ENCODE measurements at regions not wholly inside any gene's neighbourhood (a gene's known extent, or its start where the extent isn't known, plus 50 kb on each side); places are given as distances from the start of the nearest gene placed in this dataset.

DNA sequence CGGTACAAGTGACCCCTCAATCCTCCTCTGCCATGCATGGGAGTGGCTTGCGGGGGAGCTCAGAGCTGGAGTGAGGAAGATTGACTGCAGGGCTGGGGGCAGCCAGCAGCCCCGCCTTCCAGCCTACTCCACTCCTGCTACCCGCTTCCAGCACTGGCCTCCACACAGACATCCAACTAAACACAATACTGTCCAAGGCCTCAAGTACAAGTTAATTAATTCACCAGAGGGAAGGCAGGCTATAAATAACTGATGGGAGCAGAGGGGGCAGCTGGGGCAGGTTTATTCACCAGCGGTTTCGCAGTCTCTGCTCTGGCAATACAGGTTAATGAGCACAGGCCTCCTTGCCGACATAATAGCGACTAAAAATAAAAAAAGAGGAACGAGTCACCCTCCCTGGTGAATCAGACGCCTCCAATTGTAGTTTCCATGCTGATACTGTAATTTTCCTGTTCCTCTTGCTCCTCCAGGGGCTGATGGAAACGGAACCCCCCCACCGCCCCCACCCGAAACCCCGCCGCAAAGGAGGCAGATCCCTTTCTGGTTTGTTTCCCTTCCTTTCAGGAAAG is 166.4 kb upstream of the TLE3 start:
- DNase-seq (ENCODE audit: low spot score), result no peak

DNA sequence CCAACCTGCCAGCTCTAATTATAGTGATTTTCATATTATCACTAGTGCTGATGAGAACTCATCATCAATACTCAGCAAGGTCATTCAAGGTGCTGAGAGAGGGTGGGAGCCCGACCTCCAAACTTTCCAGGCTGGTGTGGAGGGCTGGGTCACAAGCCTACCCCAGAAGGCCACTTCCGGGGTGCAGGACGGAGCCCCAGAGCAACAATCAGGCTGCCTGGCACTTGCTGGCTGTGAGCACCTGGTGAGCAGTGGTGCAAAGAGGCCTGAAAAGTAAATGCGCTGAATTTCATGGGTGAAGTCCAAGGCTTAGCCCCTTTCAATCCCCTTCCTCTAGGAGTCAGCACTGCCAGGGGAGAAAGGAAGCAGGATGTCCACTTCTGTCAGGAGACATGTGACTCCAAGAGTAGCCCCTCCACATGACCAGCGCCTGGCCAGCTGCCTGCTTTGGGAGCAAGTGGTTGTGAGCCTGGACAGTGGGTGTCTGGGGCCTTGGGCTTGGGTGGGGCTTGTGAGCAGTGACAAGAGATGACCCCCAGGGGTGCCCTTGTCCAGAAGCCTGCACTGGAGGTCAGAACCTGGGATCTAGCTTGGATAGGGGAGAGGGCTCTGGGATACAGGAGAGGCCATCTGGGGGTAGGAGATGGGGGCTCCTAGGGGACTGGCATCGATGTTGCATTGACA is 165.0 kb upstream of the TLE3 start:
- DNase-seq (ENCODE audit: low spot score), result no peak

DNA sequence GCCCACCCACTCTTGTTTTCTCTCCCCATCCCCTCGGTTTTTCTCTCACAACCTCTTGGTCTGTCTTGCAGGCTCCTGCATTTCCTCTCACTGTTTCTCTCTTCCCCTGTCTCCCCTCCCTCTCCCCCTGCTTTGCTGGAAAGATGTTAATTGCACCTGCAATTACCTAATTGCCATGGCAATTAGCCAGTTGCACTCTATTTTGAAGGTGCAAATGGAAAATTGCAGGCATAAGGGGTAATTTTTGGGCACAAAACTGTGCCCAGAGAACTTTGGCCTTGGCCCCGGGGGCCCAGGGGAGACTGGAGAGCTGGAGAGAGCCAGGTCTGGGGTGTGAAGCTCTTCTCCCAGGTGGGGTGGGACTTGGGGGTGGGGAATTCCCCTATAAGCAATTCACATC is 164.5 kb upstream of the TLE3 start:
- DNase-seq (ENCODE audit: low spot score), result no peak

DNA sequence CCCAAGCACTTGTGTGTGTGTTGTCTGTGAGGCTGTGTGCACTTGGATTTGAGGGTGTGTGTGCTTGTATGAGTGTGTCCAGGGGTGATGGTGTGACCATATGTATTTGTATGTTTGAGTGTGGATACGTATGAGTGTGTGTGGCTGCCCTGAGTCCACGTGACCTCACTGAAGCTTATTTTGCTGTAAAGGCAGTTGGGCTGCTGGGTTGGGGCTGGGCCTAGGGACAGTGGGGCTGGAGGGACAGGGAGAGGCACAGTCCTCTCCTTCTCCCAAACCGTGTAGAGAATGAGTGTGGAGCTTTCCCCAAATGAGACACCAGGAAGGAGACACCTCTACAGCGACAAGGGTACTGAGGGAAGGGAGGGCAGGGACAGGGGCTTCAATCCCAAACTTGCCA is 163.4 kb upstream of the TLE3 start:
- DNase-seq (ENCODE audit: low spot score), result no peak

DNA sequence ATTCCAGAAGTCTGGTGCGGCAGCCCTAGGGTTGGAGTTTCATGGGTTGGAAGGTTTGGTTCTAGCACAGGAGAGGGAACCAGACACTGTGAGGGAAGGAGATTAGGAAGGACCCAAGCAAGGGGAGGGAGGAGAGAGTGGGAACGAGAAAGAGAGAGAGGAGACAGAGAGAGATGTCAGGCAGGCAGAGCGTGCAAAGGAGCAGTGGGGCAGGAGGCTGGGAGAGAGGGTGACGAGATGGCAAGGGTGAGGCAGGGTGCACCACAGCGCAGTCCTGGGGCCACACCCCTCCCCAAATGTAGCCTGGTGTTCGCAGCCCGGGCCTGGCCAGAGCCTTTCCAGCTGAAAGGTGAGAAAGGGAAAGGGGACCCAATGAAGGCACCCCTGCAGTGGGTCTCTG is 162.9 kb upstream of the TLE3 start:
- DNase-seq (ENCODE audit: low spot score), result no peak

DNA sequence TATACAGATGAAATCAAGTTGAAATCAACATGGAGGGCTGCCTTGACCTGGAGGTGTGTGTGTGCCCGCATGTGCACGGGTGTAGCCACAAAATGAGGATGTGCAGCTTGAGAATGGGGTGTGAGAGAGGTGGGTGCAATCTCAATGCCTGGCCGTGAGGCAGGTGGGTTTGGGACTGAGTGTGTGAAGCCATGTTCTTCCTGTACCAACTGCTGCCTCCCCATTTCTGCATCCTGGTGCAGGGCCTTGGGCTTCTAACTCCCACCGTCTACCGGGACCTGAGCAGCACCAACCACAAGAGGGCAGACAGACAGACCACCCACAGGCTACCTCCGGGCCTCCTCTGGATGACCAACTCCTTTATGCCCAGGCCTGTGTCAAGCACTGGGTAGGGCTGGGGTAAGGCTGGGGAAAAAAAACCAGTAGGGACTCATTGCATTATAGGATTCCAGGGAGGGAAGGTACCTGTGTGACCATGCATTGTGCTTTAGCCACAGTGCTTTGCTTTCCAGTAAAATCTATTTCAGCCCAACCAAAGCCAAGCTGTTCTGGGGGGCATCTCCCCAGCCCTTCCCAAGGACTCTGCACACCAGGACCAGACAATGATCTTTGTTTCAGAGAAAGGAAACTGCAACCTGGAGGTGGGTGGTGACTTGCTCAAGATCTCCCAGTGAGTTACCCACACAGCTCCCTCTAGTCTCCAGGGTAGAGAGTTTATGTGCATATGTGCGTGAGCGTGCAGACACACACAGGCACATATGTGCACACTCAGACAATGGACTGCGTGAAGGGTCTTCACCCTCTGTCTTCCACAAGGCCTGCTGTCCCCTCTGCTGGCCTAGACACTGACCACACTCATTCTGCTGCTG is 162.2 kb upstream of the TLE3 start:
- no peak for DNase-seq (ENCODE audit: low spot score)

DNA sequence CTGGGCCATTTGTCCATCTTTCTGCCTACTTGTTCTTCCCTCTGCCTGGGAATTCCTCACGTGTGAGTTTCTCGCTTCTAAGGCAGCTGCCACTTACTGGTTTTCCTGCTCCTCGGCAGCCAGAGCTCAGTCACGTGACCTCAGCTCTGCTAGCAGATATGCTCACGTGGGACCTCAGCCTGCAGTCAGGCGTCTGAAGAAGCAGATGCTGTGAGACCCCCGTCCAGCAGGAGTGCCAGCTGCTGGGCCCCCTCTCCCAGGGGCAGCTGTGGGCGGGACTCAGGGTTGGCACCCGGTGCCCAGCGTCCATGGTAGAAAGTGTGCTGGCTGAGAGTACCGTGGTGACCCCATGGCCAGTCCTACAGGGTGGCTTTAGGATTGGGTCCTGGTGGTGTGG is 161.3 kb upstream of the TLE3 start:
- no peak for DNase-seq (ENCODE audit: low spot score)

DNA sequence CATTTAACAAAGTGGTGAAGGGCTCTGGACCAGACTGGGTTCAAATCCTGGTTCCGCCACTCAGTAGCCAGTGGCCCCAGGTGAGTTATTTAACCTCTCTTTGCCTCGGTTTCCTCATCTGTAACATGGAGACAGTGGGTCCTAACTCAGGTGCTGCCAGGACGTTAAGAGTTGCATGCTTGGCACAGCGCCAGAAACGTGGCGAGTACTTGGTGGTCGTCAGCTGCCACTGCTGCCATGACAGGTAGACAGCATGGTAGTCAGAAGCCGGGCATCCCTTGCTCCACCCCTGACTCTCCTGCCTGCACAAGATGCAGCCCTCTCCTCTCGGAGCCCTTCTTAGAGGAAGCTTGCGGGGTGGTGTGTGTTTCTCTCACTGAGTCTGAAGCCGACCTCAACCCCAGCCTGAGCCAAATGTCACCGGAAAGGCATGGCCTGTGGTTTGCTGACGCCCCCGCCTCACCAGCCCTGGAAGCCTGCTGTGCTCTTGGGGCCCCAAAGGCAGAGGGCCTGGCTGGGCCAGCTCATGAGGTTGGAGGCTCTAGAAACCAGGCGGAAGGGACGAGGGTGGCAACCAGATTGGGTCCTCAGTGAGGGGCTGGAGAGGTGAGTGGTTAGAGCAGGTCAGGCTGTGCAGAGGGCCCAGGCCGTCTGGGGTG is 160.8 kb upstream of the TLE3 start:
- no peak for DNase-seq (ENCODE audit: low spot score)

DNA sequence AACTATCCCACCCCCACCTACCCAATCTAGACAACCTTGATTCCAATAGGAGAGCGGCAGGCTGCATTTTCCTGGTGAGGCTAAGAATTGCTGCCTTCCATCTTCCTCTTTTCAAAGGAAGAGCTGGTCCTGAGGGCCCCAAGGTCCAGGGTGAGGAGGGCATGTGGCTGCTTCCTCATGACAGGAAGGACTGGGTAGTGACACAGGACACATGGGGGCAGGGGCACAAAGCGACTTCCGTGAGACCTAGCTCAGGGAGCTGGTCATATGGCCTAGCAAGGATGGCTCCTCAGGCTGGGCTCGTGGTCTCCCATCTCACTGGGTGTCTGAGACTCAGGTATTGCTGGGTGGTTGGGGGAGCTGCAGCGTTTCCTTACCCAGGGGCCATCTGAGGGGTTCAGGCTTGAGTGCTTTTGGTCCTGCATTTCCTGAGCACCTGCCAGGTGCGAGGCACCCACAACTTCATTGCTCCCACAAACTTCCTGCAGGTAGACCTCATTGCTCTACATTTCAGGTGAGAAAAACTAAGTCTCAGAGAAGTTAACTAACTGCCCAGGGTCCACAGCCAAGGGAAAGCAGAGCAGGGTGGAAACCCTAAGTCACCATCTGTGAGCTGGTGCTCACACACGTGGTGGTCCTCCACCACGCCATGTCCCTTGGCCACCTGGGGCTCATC is 160.0 kb upstream of the TLE3 start:
- no peak for DNase-seq (ENCODE audit: low spot score)

DNA sequence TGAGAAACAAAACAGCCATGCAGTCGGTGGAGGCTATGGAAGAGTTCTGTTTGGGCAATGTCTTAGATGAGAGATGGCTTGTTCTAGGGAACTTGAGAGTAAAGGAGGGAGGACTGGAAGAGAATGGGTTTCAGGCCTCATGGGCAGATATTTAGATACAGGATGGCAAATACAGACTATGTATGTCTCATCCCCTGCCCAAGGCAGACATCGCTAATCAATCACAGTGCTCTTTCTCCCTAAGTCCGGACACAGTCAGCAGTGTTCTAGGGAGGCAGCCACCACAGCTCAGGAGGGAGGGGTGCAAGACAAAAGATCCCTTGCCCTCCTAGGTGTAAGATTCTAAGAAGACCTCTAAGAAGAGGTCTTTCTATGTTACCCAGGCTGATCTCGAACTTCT is 159.3 kb upstream of the TLE3 start:
- DNase-seq (ENCODE audit: low spot score), result no peak

DNA sequence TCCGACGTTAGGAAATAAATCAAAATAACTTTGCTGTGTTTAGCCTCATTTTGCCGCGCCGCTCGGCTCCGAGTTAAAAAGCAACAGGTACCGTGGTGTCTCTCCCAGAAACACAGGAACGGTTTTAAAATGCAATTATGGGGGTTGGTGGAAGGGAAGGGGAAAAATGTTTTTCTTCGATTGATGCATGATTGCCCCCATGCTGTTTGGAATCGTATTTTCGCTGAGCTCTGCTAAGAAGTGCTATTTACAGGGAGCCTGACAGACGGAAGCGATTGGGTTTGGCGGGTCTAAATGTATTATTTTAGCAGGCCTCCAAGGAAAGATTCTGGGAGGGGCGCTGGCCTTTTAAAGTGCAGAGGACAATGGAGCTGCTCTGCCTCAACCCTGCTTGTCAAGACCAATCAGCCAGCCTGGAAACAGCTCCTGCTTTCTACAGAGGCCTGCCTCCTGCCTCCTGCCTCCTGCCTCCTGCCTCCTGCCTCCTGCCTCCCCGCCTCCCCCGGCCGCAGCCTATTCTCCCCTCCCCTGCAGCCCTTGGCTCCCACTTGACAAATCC is 156.7 kb upstream of the TLE3 start:
- DNase-seq (ENCODE audit: low spot score), result no peak

DNA sequence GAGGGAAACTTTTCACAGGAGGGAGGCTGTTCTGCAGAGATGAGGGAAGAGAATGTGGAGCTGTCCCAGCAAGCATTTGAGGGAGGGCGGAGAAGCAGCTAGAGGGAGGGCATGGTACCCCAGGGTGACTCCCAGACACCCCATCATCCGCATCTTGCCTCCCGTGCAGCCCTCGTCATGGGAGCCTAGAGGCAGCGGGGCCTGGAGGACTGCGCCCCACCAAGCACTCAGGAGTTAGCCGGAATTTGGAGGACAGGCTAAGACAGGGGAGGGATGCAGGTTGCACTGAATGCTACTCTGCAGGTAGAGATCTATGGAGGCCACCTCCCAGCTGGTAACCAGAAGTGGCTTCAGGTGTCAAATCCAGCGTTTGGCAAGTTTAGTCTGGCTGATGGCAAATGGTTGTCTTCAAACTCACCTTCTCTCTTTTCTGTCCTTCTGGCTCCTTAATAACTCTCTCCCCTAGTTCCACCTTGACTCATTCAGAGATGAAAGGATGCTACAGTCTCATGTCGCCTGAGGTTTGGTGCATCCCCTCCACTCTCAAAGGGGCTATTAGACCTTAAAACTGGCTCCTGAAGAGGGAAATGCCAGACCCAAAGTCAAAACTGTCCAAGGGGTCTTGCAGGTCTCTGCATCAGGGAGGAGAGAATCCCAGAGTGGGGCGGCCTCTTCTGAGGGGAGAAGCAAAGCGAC is 155.9 kb upstream of the TLE3 start:
- DNase-seq (ENCODE audit: low spot score), result no peak

DNA sequence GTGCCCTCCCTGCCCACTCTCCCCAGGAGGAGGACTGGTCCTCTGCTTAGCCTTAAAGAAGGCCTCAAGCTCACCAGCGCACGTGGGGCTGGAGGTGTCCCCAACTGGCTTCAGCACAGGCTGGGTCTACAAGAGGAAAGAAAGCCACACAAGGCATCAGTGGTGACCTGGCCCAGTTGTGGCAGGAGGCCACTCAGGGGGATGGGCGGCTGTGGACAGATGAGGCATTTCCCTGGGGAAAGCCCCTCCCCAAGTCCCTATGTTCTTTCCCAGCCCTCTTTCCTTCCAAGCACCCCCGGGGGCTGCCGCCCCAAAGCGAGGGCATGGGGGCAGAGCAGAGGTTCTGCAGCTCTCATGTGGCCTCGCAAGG is 155.2 kb upstream of the TLE3 start:
- no peak for DNase-seq (ENCODE audit: low spot score)

DNA sequence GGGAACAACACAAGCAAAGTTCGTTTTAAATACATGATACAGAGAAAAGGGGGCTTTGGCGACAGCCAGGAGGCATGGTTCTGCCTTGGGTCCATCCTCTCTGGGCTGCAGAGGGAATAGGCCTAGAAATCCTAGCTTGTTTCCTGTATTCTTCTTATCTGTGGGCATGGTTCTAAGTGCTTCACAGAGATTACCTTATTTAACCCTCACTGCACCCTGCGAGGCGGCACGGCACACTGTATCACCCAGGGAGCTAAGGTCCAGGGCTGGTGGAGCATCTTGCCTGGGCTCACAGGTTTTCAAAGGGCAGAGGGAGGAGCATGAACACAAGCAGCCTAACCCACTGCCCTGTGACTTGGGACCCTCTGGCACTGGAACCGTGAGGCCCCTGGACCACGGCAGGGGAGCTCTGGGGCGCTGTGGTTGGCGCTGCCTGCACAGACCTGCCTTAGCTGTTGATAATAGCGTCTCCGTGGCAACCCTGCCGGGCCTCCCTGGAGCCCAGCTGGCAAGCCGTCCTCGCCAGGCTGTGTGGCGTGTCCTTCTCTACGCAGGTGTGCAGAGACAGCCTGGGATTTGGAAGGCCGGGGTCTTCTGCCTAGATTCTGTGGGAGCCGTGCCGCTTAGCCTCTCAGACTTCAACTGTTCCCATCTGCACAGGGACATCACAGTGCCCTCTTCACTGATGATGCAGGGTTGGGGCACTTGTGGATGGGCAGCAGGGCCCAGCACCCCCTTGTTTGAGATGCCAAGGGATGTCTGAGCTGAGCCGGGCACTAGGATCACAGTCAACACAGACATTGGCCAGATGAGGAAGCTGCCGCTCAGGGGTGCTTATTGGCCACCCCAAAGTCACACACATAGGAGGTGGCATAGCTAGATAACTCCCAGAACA is 154.6 kb upstream of the TLE3 start:
- DNase-seq (ENCODE audit: low spot score), result no peak

DNA sequence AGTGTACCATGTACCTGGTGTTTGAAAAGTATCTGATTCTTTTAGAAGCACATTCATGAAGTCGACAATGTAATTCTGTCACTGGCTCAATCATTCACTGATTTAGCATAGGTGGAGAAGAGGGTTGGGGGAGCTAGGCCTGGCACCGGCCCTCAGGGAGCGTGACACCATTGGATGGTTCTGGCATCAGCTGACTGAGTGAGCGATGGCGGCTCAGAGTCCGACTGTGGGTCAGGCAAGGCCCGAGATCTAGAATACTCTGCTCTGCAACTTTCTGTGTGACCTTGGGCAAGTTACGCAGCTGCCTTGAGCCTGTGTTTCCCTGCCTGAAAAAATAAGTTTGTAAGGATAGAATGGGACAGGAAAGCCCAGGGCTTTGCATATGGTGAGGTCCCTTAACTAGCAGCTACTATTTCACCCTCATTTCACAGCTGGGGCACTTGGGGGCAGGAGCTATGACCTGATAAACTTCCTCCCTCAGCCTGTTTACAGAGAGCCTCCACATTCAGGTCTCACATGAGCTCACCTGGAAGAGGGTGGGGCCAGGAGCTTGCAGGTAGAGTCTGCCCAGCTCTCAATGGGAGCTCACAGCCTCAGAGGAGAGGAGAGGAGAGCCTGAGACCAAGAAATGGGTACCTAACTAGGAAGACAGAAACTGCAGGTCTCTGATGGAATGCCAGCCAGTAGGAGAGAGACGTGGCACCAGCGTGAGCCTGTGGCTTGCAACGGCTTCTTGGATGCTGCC is 153.7 kb upstream of the TLE3 start:
- no peak for DNase-seq (ENCODE audit: low spot score)

DNA sequence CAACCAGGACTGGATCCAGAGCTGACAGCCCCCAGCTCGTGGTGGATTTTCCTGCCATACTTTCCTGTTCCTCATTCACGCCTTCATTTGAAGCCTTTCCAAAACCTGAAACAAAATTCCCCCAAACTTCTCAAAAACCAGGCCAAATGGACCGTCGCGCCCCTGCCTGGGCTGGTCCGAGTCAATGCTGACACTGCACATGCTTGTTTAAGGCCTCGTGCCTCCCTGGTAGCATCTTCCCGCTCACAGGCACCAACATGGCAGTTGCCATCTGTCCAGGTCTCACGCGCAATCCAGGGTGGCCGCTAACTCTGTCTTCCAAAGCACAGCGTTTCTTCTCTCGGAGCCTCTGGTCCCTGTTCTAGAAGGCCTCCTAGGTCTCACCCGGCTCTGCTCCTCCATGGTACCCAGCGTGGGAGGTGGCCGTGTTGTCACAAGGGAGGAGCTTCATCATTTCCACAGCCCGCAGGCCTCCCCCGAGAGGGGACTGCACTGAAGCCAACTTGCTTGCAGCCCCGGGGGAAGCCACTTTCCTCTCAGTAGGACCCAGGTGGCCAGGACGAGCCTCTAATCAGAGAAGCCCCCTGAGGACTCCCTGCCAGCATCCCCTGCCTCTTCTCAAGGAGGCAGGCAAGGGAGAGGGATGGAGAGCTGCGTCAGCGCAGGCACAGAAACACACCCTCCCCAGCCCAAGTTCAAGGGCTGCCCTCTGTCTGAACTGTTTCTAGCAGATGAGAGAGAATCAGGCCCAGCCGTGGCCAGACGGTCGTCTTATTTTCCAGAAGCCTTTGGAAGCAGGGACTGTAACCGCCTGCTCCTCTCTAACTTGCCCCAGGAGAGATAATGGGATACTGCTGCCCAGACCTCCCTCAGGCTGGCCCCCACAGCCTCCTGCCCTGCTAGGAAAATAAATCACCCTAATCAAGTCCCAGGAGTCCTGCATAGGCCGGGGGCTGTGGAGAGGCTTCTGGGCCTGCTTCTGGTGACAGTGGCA is 152.8 kb upstream of the TLE3 start:
- DNase-seq (ENCODE audit: low spot score), result no peak

DNA sequence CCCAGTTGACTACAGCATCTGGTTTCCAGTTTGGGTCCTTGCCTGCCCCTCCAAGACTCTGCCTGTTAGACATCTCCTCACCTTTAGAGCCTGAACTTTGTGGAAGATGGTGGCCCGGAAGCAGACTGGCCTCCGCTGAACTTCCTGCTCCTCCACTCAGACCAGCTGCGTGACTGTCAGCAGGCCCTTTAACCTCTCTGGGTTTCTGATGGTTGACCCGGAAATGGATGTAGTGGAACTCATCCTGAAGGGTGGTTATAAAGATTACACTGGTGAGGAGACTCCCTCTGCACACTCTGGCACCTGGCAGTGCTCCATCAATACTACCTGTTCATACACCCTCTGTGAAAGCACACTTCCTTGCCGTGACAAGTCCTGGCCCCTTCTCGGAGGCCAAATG is 151.9 kb upstream of the TLE3 start:
- no peak for DNase-seq (ENCODE audit: low spot score)
